Psoas muscle (tissue), 7 donors: ENCODE measurements at regions not wholly inside any gene's neighbourhood (a gene's known extent, or its start where the extent isn't known, plus 50 kb on each side); places are given as distances from the start of the nearest gene placed in this dataset.

ENCODE experiments used
- ATAC-seq, 4 donors: fragments of 200-7000 bp; cut with Tn5 transposase; one replicate each; pipeline ENCODE4 v1.9.1; 2020; ENCODE audit warnings: moderate library complexity in 3 of 4, mild to moderate bottlenecking in 2 of 4
- DNase-seq, 2 donors: peaks; one replicate each; pipeline ENCODE4 v3.0.0-alpha.2; 2020
- H3K27ac ChIP-seq: fragments of 200-600 bp; one replicate; pipeline ENCODE4 v1.8.0; 2022
- H3K27me3 ChIP-seq, 3 donors: fragments of 200-600 bp in 1 of 3; one replicate each; pipeline versions ENCODE4 v1.6.1 to v1.8.0; 2013 to 2022; ENCODE audit warnings: low read length in 2 of 3, mild to moderate bottlenecking in 2 of 3, moderate library complexity in 1 of 3; ENCODE audit not compliant: insufficient read depth in 3 of 3
- H3K36me3 ChIP-seq, 2 donors: fragments of 200-600 bp in 1 of 2; one replicate each; pipeline versions ENCODE4 v1.6.1 to v1.8.0; 2013 to 2022; ENCODE audit warnings: low read depth in 1 of 2, mild to moderate bottlenecking in 1 of 2, moderate library complexity in 1 of 2; ENCODE audit not compliant: insufficient read depth in 1 of 2
- H3K4me1 ChIP-seq: fragments of 200-600 bp; one replicate; pipeline ENCODE4 v1.8.0; 2022
- H3K4me3 ChIP-seq: fragments of 200-600 bp; one replicate; pipeline ENCODE4 v1.8.0; 2022; ENCODE audit warnings: mild to moderate bottlenecking
- H3K9me3 ChIP-seq: fragments of 200-600 bp; one replicate; pipeline ENCODE4 v1.8.0; 2022
- CTCF ChIP-seq: fragments of 200-600 bp; IDR thresholded peaks from one replicate; pipeline ENCODE4 v1.8.0; 2022; ENCODE audit warnings: antibody characterized with exemption
- WGBS, 3 donors: extraction: QIAGEN DNeasy Blood & Tissue Kit; methylation state at CpG; one replicate each; pipeline versions ENCODE4 v1.1.6 to v1.1.7; 2013; 5-methylcytosine and 5-hydroxymethylcytosine counted together
- intact Hi-C, 2 donors: fragments of 100-400 bp; cut with DNase I; formaldehyde crosslinking; loops; one replicate each; pipeline versions ENCODE4 v1.11.0 to v1.14.2; 2022
- donor health status: healthy with polysubstance abuse.
- donor health status: DM: no; HTN: no; CAD: no; lungs with moderate emphysema.
- donor health status: Bipolar disorder and iron deficiency.
- donor health status: healthy.
- donor health status: DM: yes; HTN: yes; CAD: no.
- donor health status: DM: no; HTN: no; CAD: no.
- donor health status: DM: yes; HTN: yes; CAD: no.

DNA sequence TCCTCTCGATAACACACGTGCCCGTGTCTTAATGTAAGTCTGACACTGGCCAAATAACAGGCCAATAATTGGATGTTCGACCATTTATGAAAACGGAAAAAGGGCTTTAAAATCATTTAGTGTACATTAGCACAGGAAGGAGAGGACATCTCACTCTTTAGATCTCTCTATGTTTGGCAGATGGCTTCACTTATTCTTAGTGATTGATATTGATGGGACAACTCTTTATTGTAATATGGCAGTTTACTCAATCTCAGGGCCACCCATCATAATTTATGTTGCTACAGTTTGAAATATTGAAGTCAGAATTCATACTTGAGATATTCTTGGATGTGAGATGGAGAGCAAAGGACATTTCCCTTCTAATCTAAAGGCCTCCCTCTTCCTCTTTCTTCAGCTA lies 430.7 kb upstream of the ARGLU1 start:
- DNase-seq (no peak), ATAC-seq (no peak)
- TF ChIP-seq CTCF: no peak
- WGBS, 3 donors: 90 to 91% (median 91%) methylated on average over 5 of the region's 5 CpGs
- intact Hi-C loops: no loop called here
- Histone ChIP-seq H3K9me3 (no peaks in the 10 kb centered on the region), H3K4me1 (no peaks in the 10 kb centered on the region), H3K4me3 (no peak overlapping the region), H3K36me3 (no peaks in the 10 kb centered on the region), H3K27me3 (peaks cover 0 to 2% (median 0%) of the 10 kb centered on the region in 3 donors), H3K27ac (no peak overlapping the region)

DNA sequence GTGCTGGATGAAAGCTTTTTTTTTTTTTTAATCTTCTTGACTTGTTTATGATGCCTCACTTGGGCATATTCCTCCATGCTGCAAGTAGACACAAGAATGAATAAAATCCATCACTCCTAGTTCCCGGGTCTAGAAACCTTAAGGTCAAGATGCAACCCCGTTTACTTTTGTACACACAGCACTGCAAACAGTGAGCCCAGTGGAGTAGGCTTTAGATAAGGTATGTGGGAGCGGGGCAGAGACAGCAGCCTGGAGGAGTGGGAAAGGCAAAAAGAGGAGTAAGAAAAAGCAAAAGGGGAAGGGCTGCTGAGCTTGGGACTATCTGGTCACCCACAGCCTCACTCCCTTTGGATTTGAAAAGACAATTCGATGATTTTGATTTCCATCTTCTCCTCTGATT lies 429.8 kb upstream of the ARGLU1 start:
- no peaks in the 10 kb centered on the region for H3K36me3 ChIP-seq
- H3K9me3 ChIP-seq: no peaks in the 10 kb centered on the region
- no peak for TF ChIP-seq CTCF
- WGBS, 3 donors: 86 to 92% (median 90%) methylated on average over 4 of the region's 4 CpGs
- no peak for ATAC-seq
- intact Hi-C loops: no loop called here
- H3K4me1 ChIP-seq: no peaks in the 10 kb centered on the region
- no peak overlapping the region for H3K4me3 ChIP-seq
- H3K27me3 ChIP-seq: no peaks in the 10 kb centered on the region
- no peak overlapping the region for H3K27ac ChIP-seq
- DNase-seq: no peak

GRCh38 chr13:106996867-106997618 lies 429.1 kb upstream of the ARGLU1 start:
- no peak for TF ChIP-seq CTCF
- H3K27ac ChIP-seq: no peak overlapping the region
- no peaks in the 10 kb centered on the region for H3K9me3 ChIP-seq
- no peaks in the 10 kb centered on the region for H3K4me1 ChIP-seq
- 58 to 65% (median 60%) methylated on average over 2 of the region's 2 CpGs for WGBS, 3 donors
- no peaks in the 10 kb centered on the region for H3K27me3 ChIP-seq
- DNase-seq (no peak), ATAC-seq (no peak)
- no peak overlapping the region for H3K4me3 ChIP-seq
- no peaks in the 10 kb centered on the region for H3K36me3 ChIP-seq
- intact Hi-C loops: no loop called here

DNA sequence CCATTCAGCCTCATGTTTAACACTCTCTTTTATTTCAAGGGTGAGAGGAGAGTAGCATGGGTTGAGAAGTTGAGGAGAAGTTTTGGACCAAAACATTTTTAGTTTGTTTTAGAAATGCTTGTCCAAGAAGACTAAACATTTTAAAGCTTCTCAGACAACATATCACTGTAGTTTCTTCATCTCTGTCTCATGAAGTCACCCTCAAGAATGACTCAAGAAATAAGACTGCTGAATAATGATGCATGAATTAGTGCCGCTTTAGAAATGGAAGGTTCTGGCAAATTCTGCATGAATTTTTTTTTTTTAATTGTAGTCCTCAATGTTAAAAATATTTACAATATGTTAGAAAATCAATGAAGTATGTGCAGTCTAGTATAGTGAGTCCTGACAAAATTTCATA lies 422.7 kb upstream of the ARGLU1 start:
- Histone ChIP-seq H3K9me3 (no peaks in the 10 kb centered on the region), H3K4me3 (no peak overlapping the region), H3K27me3 (no peaks in the 10 kb centered on the region), H3K36me3 (no peaks in the 10 kb centered on the region), H3K4me1 (no peaks in the 10 kb centered on the region), H3K27ac (no peak overlapping the region)
- ATAC-seq (no peak), DNase-seq (no peak)
- intact Hi-C loops: no loop called here
- 97 to 98% (median 98%) methylated on average over 1 of the region's 1 CpG for WGBS, 3 donors
- no peak for TF ChIP-seq CTCF

DNA sequence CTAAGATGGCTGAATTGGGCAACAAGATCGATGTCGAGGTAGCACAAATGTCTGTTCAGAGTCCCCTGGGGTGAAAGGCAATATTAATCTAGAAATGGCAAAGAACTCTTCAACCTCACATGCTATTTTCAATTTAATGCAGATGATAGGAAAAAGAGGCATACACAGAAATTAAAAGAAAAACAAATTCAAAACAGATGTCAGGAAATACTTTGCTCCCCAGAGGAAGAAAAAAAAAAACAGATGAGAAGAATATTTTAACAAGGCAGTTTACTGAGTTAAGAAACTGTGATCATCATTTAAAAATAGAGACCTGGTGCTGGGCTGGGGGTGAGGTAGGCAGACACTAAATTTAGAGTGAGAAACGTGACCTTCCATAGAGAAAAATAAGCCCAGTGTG lies 421.9 kb upstream of the ARGLU1 start:
- Histone ChIP-seq H3K27ac (no peak overlapping the region), H3K4me1 (no peaks in the 10 kb centered on the region), H3K9me3 (no peaks in the 10 kb centered on the region), H3K4me3 (no peak overlapping the region), H3K27me3 (no peaks in the 10 kb centered on the region), H3K36me3 (no peaks in the 10 kb centered on the region)
- TF ChIP-seq CTCF: no peak
- intact Hi-C loops: no loop called here
- 34 to 58% (median 39%) methylated on average over 3 of the region's 3 CpGs for WGBS, 3 donors
- ATAC-seq: no peak
- DNase-seq: no peak
